ENCODE measurements at regions not wholly inside any gene's neighbourhood (a gene's known extent, or its start where the extent isn't known, plus 50 kb on each side); places are given as distances from the start of the nearest gene placed in this dataset.

DNA sequence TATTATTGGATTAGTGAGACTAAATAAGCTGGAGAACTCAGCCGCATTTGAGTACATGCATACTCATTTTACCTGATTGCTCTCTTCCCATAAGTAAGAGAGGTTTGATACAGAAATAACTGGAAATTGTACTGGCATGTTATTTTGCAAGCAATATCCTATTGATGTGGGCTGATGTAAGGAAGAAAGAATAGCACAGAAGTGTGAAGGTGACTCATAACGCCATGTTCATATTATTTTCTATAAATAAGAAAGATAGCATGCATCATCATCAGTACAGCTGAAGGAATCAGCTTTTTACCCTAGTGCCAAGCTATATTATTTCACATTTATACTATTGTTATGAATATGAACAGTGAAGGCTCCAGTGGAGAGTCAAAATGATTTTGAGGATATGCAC, 138.3 kb upstream of the FAM47A start:
- TF ChIP-seq, protein P1, sequence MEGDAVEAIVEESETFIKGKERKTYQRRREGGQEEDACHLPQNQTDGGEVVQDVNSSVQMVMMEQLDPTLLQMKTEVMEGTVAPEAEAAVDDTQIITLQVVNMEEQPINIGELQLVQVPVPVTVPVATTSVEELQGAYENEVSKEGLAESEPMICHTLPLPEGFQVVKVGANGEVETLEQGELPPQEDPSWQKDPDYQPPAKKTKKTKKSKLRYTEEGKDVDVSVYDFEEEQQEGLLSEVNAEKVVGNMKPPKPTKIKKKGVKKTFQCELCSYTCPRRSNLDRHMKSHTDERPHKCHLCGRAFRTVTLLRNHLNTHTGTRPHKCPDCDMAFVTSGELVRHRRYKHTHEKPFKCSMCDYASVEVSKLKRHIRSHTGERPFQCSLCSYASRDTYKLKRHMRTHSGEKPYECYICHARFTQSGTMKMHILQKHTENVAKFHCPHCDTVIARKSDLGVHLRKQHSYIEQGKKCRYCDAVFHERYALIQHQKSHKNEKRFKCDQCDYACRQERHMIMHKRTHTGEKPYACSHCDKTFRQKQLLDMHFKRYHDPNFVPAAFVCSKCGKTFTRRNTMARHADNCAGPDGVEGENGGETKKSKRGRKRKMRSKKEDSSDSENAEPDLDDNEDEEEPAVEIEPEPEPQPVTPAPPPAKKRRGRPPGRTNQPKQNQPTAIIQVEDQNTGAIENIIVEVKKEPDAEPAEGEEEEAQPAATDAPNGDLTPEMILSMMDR (IDR thresholded peaks at IDR 0.05), result no peak
- no peak for TF ChIP-seq POLR2A (IDR thresholded peaks at IDR 0.05)

Data from breast epithelium (tissue), 3 donors.